ENCODE measurements at regions not wholly inside any gene's neighbourhood (a gene's known extent, or its start where the extent isn't known, plus 50 kb on each side); places are given as distances from the start of the nearest gene placed in this dataset.

GRCh38 chr12:60169904-60170303 lies 574.1 kb downstream of the SLC16A7 start (continued):
- TF ChIP-seq CHD2 (IDR thresholded peaks at IDR 0.05; ENCODE audit: low read length): no peak
- no peak for TF ChIP-seq KDM1A (IDR thresholded peaks at IDR 0.05; ENCODE audit: borderline replicate concordance, low read length)
- no peak for TF ChIP-seq ZNF274 (IDR thresholded peaks at IDR 0.05; ENCODE audit: borderline replicate concordance, extremely low read depth, low read length)
- no peak for TF ChIP-seq EP300 (IDR thresholded peaks at IDR 0.05; ENCODE audit: borderline replicate concordance in 1 of 2, low read depth in 2 of 2, low read length in 2 of 2)
